T follicular helper cell (primary cell): ENCODE measurements at regions not wholly inside any gene's neighbourhood (a gene's known extent, or its start where the extent isn't known, plus 50 kb on each side); places are given as distances from the start of the nearest gene placed in this dataset.
"Not testable (repeated sequence)": the region's sequence is repeated elsewhere in the genome, so short reads cannot be mapped to it uniquely, and the experiment has no call there.

Experiments used
- DNase-seq: peaks from one replicate; pipeline ENCODE4 v3.0.0-alpha.2; 2020; ENCODE audit warnings: low read depth

- no peak for DNase-seq
Measured at GRCh38 chr6:112401083-112401482, 54.0 kb downstream of the RFPL4B start.

- DNase-seq = no peak
Measured at GRCh38 chr6:112407101-112407590, 60.0 kb downstream of the RFPL4B start.

- DNase-seq = no peak
Measured at GRCh38 chr6:112408522-112408921, 61.4 kb downstream of the RFPL4B start.

- DNase-seq = no peak
Measured at GRCh38 chr6:112409311-112409710, 62.2 kb downstream of the RFPL4B start.

GRCh38 chr6:112413780-112414179, 66.7 kb downstream of the RFPL4B start:
- DNase-seq = no peak

- DNase-seq = no peak
Measured at GRCh38 chr6:112415366-112415765, 68.2 kb downstream of the RFPL4B start.

- no peak for DNase-seq
Measured at GRCh38 chr6:112416866-112417265, 69.7 kb downstream of the RFPL4B start.

GRCh38 chr6:112427011-112427410, 79.9 kb downstream of the RFPL4B start:
- DNase-seq = not testable (repeated sequence)

- DNase-seq = no peak
Measured at GRCh38 chr6:112427499-112427898, 80.4 kb downstream of the RFPL4B start.

GRCh38 chr6:112428477-112428876, 81.3 kb downstream of the RFPL4B start:
- DNase-seq = no peak

GRCh38 chr6:112429226-112429625, 82.1 kb downstream of the RFPL4B start:
- DNase-seq = no peak

- no peak for DNase-seq
Measured at GRCh38 chr6:112431803-112432202, 84.7 kb downstream of the RFPL4B start.

- DNase-seq = no peak
Measured at GRCh38 chr6:112432853-112433252, 85.7 kb downstream of the RFPL4B start.

GRCh38 chr6:112433457-112433856, 86.3 kb downstream of the RFPL4B start:
- DNase-seq = no peak

- DNase-seq = no peak
Measured at GRCh38 chr6:112434896-112435435, 87.8 kb downstream of the RFPL4B start.

- no peak for DNase-seq
Measured at GRCh38 chr6:112437058-112437457, 89.9 kb downstream of the RFPL4B start.

- DNase-seq = no peak
Measured at GRCh38 chr6:112439010-112439409, 91.9 kb downstream of the RFPL4B start.

GRCh38 chr6:112439432-112439831, 92.3 kb downstream of the RFPL4B start:
- DNase-seq = no peak

- DNase-seq = no peak
Measured at GRCh38 chr6:112441607-112442006, 94.5 kb downstream of the RFPL4B start.

GRCh38 chr6:112443179-112444065, 96.3 kb downstream of the RFPL4B start:
- DNase-seq = no peak

- DNase-seq = not testable (repeated sequence)
Measured at GRCh38 chr6:112448786-112449185, 101.7 kb downstream of the RFPL4B start.

GRCh38 chr6:112450663-112451062, 103.5 kb downstream of the RFPL4B start:
- no peak for DNase-seq

GRCh38 chr6:112457886-112458285, 110.8 kb downstream of the RFPL4B start:
- no peak for DNase-seq
